Psoas muscle (tissue), 7 donors: ENCODE measurements at regions not wholly inside any gene's neighbourhood (a gene's known extent, or its start where the extent isn't known, plus 50 kb on each side); places are given as distances from the start of the nearest gene placed in this dataset.
A peak's percentile ranks its signal among the peaks of the same experiment; 100 is the strongest.
"Not testable (repeated sequence)": the region's sequence is repeated elsewhere in the genome, so short reads cannot be mapped to it uniquely, and the experiment has no call there.

Experiments
- ATAC-seq, 4 donors: fragments of 200-7000 bp; cut with Tn5 transposase; one replicate each; pipeline ENCODE4 v1.9.1; 2020; ENCODE audit warnings: moderate library complexity in 3 of 4, mild to moderate bottlenecking in 2 of 4
- DNase-seq, 2 donors: peaks; one replicate each; pipeline ENCODE4 v3.0.0-alpha.2; 2020
- H3K27ac ChIP-seq: fragments of 200-600 bp; one replicate; pipeline ENCODE4 v1.8.0; 2022
- H3K27me3 ChIP-seq, 3 donors: fragments of 200-600 bp in 1 of 3; one replicate each; pipeline versions ENCODE4 v1.6.1 to v1.8.0; 2013 to 2022; ENCODE audit warnings: low read length in 2 of 3, mild to moderate bottlenecking in 2 of 3, moderate library complexity in 1 of 3; ENCODE audit not compliant: insufficient read depth in 3 of 3
- H3K36me3 ChIP-seq, 2 donors: fragments of 200-600 bp in 1 of 2; one replicate each; pipeline versions ENCODE4 v1.6.1 to v1.8.0; 2013 to 2022; ENCODE audit warnings: low read depth in 1 of 2, mild to moderate bottlenecking in 1 of 2, moderate library complexity in 1 of 2; ENCODE audit not compliant: insufficient read depth in 1 of 2
- H3K4me1 ChIP-seq: fragments of 200-600 bp; one replicate; pipeline ENCODE4 v1.8.0; 2022
- H3K4me3 ChIP-seq: fragments of 200-600 bp; one replicate; pipeline ENCODE4 v1.8.0; 2022; ENCODE audit warnings: mild to moderate bottlenecking
- H3K9me3 ChIP-seq: fragments of 200-600 bp; one replicate; pipeline ENCODE4 v1.8.0; 2022
- WGBS, 3 donors: extraction: QIAGEN DNeasy Blood & Tissue Kit; methylation state at CpG; one replicate each; pipeline versions ENCODE4 v1.1.6 to v1.1.7; 2013; 5-methylcytosine and 5-hydroxymethylcytosine counted together
- intact Hi-C, 2 donors: fragments of 100-400 bp; cut with DNase I; formaldehyde crosslinking; loops; one replicate each; pipeline versions ENCODE4 v1.11.0 to v1.14.2; 2022
- TF ChIP-seq, protein P1 (sequence below): fragments of 200-600 bp; IDR thresholded peaks from one replicate; pipeline ENCODE4 v1.8.0; 2022; ENCODE audit warnings: antibody characterized with exemption
- donor health status: healthy with polysubstance abuse.
- donor health status: DM: no; HTN: no; CAD: no; lungs with moderate emphysema.
- donor health status: Bipolar disorder and iron deficiency.
- donor health status: healthy.
- donor health status: DM: yes; HTN: yes; CAD: no.
- donor health status: DM: no; HTN: no; CAD: no.
- donor health status: DM: yes; HTN: yes; CAD: no.

DNA sequence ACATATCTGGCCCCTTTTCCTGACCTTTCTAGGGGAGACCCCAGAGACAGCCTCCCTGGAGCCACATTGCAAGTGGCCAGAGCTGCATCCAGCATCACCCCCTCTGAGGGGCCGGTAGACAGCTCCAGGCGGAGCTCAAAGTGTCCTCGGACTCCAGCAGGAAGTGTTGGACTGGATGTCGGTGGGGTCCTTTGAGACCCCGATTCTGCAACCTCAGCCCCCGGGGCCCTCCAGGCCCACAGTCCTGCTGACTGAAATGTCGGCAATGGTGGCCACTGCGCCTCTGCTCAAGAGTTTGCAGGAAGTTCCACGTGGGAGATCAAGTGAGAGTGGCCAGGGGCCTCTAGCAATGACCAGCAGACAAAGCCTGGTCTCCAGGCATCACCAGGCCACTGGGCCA, 115.9 kb upstream of the FOXD4L5 start:
- intact Hi-C loops, result no loop called here
- no peaks in the 10 kb centered on the region for H3K4me1 ChIP-seq
- DNase-seq, result no peak
- 78 to 85% (median 80%) methylated on average over 9 of the region's 9 CpGs for WGBS, 3 donors
- no peaks in the 10 kb centered on the region for H3K27me3 ChIP-seq
- no peak for ATAC-seq
- H3K27ac ChIP-seq, result no peak overlapping the region
- no peaks in the 10 kb centered on the region for H3K36me3 ChIP-seq
- no peaks in the 10 kb centered on the region for H3K9me3 ChIP-seq
- TF ChIP-seq, protein P1, sequence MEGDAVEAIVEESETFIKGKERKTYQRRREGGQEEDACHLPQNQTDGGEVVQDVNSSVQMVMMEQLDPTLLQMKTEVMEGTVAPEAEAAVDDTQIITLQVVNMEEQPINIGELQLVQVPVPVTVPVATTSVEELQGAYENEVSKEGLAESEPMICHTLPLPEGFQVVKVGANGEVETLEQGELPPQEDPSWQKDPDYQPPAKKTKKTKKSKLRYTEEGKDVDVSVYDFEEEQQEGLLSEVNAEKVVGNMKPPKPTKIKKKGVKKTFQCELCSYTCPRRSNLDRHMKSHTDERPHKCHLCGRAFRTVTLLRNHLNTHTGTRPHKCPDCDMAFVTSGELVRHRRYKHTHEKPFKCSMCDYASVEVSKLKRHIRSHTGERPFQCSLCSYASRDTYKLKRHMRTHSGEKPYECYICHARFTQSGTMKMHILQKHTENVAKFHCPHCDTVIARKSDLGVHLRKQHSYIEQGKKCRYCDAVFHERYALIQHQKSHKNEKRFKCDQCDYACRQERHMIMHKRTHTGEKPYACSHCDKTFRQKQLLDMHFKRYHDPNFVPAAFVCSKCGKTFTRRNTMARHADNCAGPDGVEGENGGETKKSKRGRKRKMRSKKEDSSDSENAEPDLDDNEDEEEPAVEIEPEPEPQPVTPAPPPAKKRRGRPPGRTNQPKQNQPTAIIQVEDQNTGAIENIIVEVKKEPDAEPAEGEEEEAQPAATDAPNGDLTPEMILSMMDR, result no peak
- no peak overlapping the region for H3K4me3 ChIP-seq

DNA sequence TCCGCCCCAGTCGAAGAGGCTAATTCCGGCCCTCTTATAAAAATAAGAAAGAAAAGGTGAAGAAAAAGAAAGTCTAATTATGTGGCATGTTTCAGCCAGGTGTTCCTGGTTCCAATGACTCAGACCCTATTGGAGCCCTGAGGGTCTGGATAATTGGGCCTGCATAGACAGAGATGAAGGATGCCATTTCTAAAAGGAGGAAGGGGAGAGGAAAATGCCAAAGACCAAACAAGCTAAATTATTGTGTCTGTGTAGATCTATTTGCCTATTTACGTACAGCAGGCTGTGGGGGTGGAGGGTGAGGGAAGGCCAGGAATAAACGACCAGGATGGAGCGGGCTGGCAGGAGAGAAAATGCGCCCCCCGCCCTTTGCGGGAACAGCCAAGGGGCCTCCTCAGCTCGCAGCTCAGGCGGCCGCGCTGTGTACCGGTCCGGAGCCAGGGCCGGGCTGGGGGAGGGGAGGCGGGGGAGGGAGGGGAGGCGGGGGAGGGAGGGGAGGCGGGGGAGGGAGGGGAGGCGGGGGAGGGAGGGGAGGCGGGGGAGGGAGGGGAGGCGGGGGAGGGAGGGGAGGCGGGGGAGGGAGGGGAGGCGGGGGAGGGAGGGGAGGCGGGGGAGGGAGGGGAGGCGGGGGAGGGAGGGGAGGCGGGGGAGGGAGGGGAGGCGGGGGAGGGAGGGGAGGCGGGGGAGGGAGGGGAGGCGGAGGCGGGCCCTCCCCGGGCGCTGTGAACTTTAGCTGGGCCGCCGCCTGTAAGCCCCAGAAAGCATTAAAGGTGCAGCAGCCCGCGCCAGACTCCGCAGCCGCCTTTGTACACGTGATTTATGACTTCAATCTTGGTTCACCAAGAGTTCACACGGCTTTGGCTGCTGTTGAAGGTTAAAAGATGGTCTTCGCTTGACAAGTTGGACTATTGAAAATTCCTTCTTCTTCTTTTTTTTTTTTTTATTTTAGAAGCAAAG, 113.0 kb upstream of the FOXD4L5 start:
- H3K4me1 ChIP-seq, DNase-seq, H3K27ac ChIP-seq, H3K36me3 ChIP-seq, H3K27me3 ChIP-seq, ATAC-seq, H3K4me3 ChIP-seq, H3K9me3 ChIP-seq, intact Hi-C loops: not testable (repeated sequence)
- 85 to 89% (median 88%) methylated on average over 16 to 30 of the region's 42 CpGs for WGBS, 3 donors

- intact Hi-C loops, H3K4me3 ChIP-seq, H3K27me3 ChIP-seq, DNase-seq, H3K9me3 ChIP-seq, H3K27ac ChIP-seq, H3K36me3 ChIP-seq, ATAC-seq, H3K4me1 ChIP-seq: not testable (repeated sequence)
- 85 to 87% (median 86%) methylated on average over 20 of the region's 20 CpGs for WGBS, 3 donors
These were observed 112.2 kb upstream of the FOXD4L5 start for GRCh38 chr9:65397226-65397625.

- H3K27me3 ChIP-seq, H3K9me3 ChIP-seq, H3K36me3 ChIP-seq, H3K4me1 ChIP-seq, H3K27ac ChIP-seq, H3K4me3 ChIP-seq, intact Hi-C loops, ATAC-seq, DNase-seq: not testable (repeated sequence)
- 74 to 75% (median 74%) methylated on average over 8 to 10 of the region's 10 CpGs for WGBS, 3 donors
These were observed 111.6 kb upstream of the FOXD4L5 start for GRCh38 chr9:65396601-65397000.

DNA sequence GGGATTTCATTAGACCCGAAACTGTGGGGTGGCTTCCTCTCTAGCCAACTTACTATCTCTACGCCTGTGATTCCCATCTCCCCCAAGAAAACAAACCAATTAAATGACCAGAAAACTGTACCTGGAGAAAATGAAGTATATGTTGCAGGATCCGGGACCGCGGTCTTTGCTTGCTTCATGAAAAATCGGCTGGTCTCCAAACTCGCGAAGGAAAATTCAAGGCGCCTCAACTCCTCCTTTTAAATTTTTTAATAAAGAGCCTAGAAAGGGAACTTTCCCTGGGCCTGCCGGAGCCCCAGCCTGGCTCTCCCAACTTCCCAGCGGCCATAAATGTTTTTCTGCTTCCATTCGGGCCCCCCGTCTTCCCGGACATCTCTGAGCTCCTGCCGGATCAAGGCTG, 110.8 kb upstream of the FOXD4L5 start:
- H3K36me3 ChIP-seq, H3K27me3 ChIP-seq, H3K27ac ChIP-seq, H3K4me1 ChIP-seq, intact Hi-C loops, H3K9me3 ChIP-seq, ATAC-seq, H3K4me3 ChIP-seq, DNase-seq: not testable (repeated sequence)
- WGBS, 3 donors, result 84 to 93% (median 90%) methylated on average over 10 to 14 of the region's 15 CpGs

GRCh38 chr9:65395121-65395520, 110.1 kb upstream of the FOXD4L5 start:
- 70 to 84% (median 77%) methylated on average over 4 to 22 of the region's 25 CpGs for WGBS, 3 donors
- H3K27me3 ChIP-seq, H3K4me1 ChIP-seq, intact Hi-C loops, H3K36me3 ChIP-seq, ATAC-seq, H3K27ac ChIP-seq, DNase-seq, H3K9me3 ChIP-seq, H3K4me3 ChIP-seq: not testable (repeated sequence)

DNA sequence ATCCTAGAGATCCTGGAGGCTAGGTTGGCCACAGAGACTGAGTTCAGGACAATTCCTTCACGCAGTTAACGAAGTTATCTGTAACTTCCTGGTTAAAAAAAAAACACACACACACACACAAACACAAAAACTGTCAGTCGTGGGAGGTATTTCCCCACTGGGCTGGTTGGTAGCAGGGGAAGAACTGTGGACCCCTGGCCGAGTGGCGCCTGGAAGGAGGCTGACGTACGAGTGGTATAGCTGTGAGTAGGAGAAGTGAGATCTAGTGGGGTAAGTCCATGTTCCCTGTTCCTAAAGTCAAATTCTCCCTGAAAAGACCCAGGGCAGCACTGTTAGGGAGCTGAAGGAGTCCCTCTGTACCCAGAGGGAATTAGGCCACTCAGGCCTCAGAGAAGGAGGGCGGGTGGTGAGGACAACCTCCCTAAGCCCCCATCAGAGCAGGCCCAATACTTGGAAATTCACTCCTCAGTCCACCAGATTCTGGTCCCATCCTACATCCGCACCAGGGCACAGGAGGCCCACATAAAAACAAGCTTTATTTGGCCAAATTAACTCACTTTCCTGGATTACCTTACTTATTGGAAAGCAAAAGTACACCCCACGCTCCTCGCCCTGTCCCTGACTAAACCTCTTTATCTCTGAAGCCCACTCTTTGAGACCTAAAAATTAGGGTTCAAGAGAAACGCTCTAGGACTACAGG, 108.3 kb upstream of the FOXD4L5 start:
- H3K36me3 ChIP-seq, H3K4me1 ChIP-seq, ATAC-seq, H3K27ac ChIP-seq, DNase-seq, H3K4me3 ChIP-seq, H3K9me3 ChIP-seq, intact Hi-C loops, H3K27me3 ChIP-seq: not testable (repeated sequence)
- 76 to 81% (median 78%) methylated on average over 11 to 12 of the region's 12 CpGs for WGBS, 3 donors

DNA sequence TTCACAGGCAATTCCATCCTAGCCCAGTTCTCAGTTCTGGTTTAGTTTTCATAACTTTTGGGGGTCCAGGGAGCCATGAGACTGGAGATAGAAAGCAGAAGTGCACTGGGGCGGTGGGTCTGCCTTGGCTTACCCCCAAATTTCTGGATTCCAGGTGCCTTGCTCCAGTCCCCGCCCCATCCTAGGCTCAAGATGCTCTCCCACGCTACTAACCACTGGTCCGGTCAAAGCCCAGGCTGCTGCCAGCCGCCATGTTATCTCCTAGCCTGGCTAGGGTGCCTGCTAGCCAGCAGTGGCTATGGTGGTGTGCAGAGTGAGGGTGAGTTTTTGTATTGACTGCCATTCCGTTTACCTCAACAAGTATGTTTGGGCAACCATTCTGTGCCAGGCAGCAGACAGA, 107.6 kb upstream of the FOXD4L5 start:
- ATAC-seq, H3K27ac ChIP-seq, intact Hi-C loops, H3K4me1 ChIP-seq, H3K36me3 ChIP-seq, H3K9me3 ChIP-seq, DNase-seq, H3K4me3 ChIP-seq, H3K27me3 ChIP-seq: not testable (repeated sequence)
- 66 to 72% (median 71%) methylated on average over 4 to 5 of the region's 6 CpGs for WGBS, 3 donors

GRCh38 chr9:65389710-65390109, 104.7 kb upstream of the FOXD4L5 start:
- 83 to 88% (median 87%) methylated on average over 11 to 16 of the region's 17 CpGs for WGBS, 3 donors
- ATAC-seq, H3K27ac ChIP-seq, H3K4me3 ChIP-seq, H3K4me1 ChIP-seq, H3K36me3 ChIP-seq, H3K9me3 ChIP-seq, intact Hi-C loops, H3K27me3 ChIP-seq: not testable (repeated sequence)
- DNase-seq, result peak in 1 of 2 donors; percentile 40

GRCh38 chr9:65389216-65389615, 104.2 kb upstream of the FOXD4L5 start:
- H3K27ac ChIP-seq, intact Hi-C loops, DNase-seq, H3K9me3 ChIP-seq, ATAC-seq, H3K4me1 ChIP-seq, H3K4me3 ChIP-seq, H3K27me3 ChIP-seq, H3K36me3 ChIP-seq: not testable (repeated sequence)
- 91% methylated on average over 23 to 28 of the region's 28 CpGs for WGBS, 3 donors
